Astrocyte (in vitro differentiated cells and primary cell): ENCODE measurements at regions not wholly inside any gene's neighbourhood (a gene's known extent, or its start where the extent isn't known, plus 50 kb on each side); places are given as distances from the start of the nearest gene placed in this dataset.

Experiments
- DNase-seq: peaks from one replicate; pipeline ENCODE4 v3.0.0-alpha.2; 2010; ENCODE audit warnings: low read depth
- FAIRE-seq: peaks from 2 replicates; lab custom pipeline; 2011; peaks lifted over from hg19 to GRCh38; lab: Jason Lieb, UNC
- H2AFZ ChIP-seq: 2 replicates; pipeline ENCODE4 v1.6.0; 2012; ENCODE audit warnings: low read depth, low read length, inconsistent platforms
- H3K27ac ChIP-seq: 2 replicates; pipeline ENCODE4 v1.5.1; 2011; ENCODE audit warnings: low read depth, low read length, inconsistent platforms
- H3K27me3 ChIP-seq: 2 replicates; pipeline ENCODE4 v1.6.0; 2011; ENCODE audit warnings: low read length, inconsistent platforms; ENCODE audit not compliant: insufficient read depth
- H3K36me3 ChIP-seq: 2 replicates; pipeline ENCODE4 v1.5.1; 2011; ENCODE audit warnings: low read length, inconsistent platforms; ENCODE audit not compliant: insufficient read depth
- H3K4me1 ChIP-seq: 2 replicates; pipeline ENCODE4 v1.5.1; 2011; ENCODE audit warnings: low read length, inconsistent platforms; ENCODE audit not compliant: insufficient read depth
- H3K4me2 ChIP-seq: 2 replicates; pipeline ENCODE4 v1.6.0; 2012; ENCODE audit warnings: low read length, inconsistent platforms
- H3K4me3 ChIP-seq: 2 replicates; pipeline ENCODE4 v1.5.1; 2011; ENCODE audit warnings: low read depth, mild to moderate bottlenecking, low read length, inconsistent platforms; ENCODE audit not compliant: insufficient read depth
- H3K79me2 ChIP-seq: 2 replicates; pipeline ENCODE4 v1.6.0; 2012; ENCODE audit warnings: mild to moderate bottlenecking, low read length, inconsistent platforms; ENCODE audit not compliant: insufficient read depth
- H3K9ac ChIP-seq: 2 replicates; pipeline ENCODE4 v1.6.0; 2012; ENCODE audit warnings: mild to moderate bottlenecking, low read length, inconsistent platforms
- H3K9me3 ChIP-seq: 2 replicates; pipeline ENCODE4 v1.5.1; 2012; ENCODE audit warnings: low read depth, mild to moderate bottlenecking, low read length, inconsistent platforms; ENCODE audit not compliant: insufficient read depth
- H4K20me1 ChIP-seq: 2 replicates; pipeline ENCODE4 v1.6.0; 2012; ENCODE audit warnings: low read length, inconsistent platforms; ENCODE audit not compliant: insufficient read depth
- H3K27ac Mint-ChIP-seq: one replicate; pipeline ENCODE4 v1.8.0; 2021; ENCODE audit warnings: mild to moderate bottlenecking, mixed read lengths; ENCODE audit not compliant: unreplicated experiment
- H3K27me3 Mint-ChIP-seq: one replicate; pipeline ENCODE4 v1.8.0; 2021; ENCODE audit warnings: low read depth, mixed read lengths; ENCODE audit not compliant: unreplicated experiment
- H3K36me3 Mint-ChIP-seq: one replicate; pipeline ENCODE4 v1.8.0; 2021; ENCODE audit warnings: low read depth, mixed read lengths; ENCODE audit not compliant: unreplicated experiment
- H3K4me1 Mint-ChIP-seq: one replicate; pipeline ENCODE4 v1.8.0; 2021; ENCODE audit warnings: low read depth, mixed read lengths; ENCODE audit not compliant: unreplicated experiment
- H3K4me3 Mint-ChIP-seq: one replicate; pipeline ENCODE4 v1.8.0; 2021; ENCODE audit warnings: mild to moderate bottlenecking, moderate library complexity, mixed read lengths; ENCODE audit not compliant: unreplicated experiment
- H3K9me3 Mint-ChIP-seq: one replicate; pipeline ENCODE4 v1.8.0; 2021; ENCODE audit warnings: mild to moderate bottlenecking, mixed read lengths; ENCODE audit not compliant: unreplicated experiment
- CTCF ChIP-seq: IDR thresholded peaks from 2 replicates; pipeline ENCODE4 v1.5.1; 2011; ENCODE audit warnings: low read depth, mild to moderate bottlenecking, inconsistent platforms, low read length, moderate library complexity; ENCODE audit not compliant: insufficient read depth
- EZH2 ChIP-seq: IDR thresholded peaks from 2 replicates; pipeline ENCODE4 v1.6.1; 2012; ENCODE audit warnings: mild to moderate bottlenecking, low read length, inconsistent platforms; ENCODE audit not compliant: insufficient read depth

GRCh38 chr4:72959411-72959810 lies 110.1 kb downstream of the COX18 start:
- H3K4me3 ChIP-seq = no peak overlapping the region
- Mint-ChIP-seq H3K4me3 (no peak overlapping the region), H3K4me1 (peaks cover 7% of the 10 kb centered on the region), H3K36me3 (no peaks in the 10 kb centered on the region), H3K9me3 (peaks cover 7% of the 10 kb centered on the region), H3K27me3 (no peaks in the 10 kb centered on the region), H3K27ac (no peak overlapping the region)
- H3K27me3 ChIP-seq = no peaks in the 10 kb centered on the region
- H3K4me1 ChIP-seq = no peaks in the 10 kb centered on the region
- no peak for TF ChIP-seq EZH2
- no peak for TF ChIP-seq CTCF
- no peak for FAIRE-seq
- H3K27ac ChIP-seq = no peak overlapping the region
- no peaks in the 10 kb centered on the region for H3K9me3 ChIP-seq
- no peak overlapping the region for H3K4me2 ChIP-seq
- no peak for DNase-seq
- no peak overlapping the region for H3K9ac ChIP-seq
- no peaks in the 10 kb centered on the region for H3K36me3 ChIP-seq
- no peaks in the 10 kb centered on the region for H4K20me1 ChIP-seq
- H3K79me2 ChIP-seq = no peaks in the 10 kb centered on the region
- H2AFZ ChIP-seq = no peak overlapping the region

GRCh38 chr4:72954811-72955210 lies 114.7 kb downstream of the COX18 start:
- no peak overlapping the region for H3K27ac ChIP-seq
- TF ChIP-seq CTCF = no peak
- no peak for TF ChIP-seq EZH2
- Mint-ChIP-seq H3K4me1 (peaks cover 14% of the 10 kb centered on the region), H3K27me3 (no peaks in the 10 kb centered on the region), H3K4me3 (no peak overlapping the region), H3K27ac (no peak overlapping the region), H3K9me3 (no peaks in the 10 kb centered on the region), H3K36me3 (no peaks in the 10 kb centered on the region)
- H3K9me3 ChIP-seq = no peaks in the 10 kb centered on the region
- H3K36me3 ChIP-seq = no peaks in the 10 kb centered on the region
- peaks cover 4% of the 10 kb centered on the region for H3K4me1 ChIP-seq
- H3K4me3 ChIP-seq = no peak overlapping the region
- FAIRE-seq = no peak
- no peaks in the 10 kb centered on the region for H3K79me2 ChIP-seq
- no peak overlapping the region for H3K4me2 ChIP-seq
- DNase-seq = peak; percentile 65
- no peaks in the 10 kb centered on the region for H4K20me1 ChIP-seq
- H2AFZ ChIP-seq = peak overlapping the region; percentile 8
- no peak overlapping the region for H3K9ac ChIP-seq
- H3K27me3 ChIP-seq = no peaks in the 10 kb centered on the region

DNA sequence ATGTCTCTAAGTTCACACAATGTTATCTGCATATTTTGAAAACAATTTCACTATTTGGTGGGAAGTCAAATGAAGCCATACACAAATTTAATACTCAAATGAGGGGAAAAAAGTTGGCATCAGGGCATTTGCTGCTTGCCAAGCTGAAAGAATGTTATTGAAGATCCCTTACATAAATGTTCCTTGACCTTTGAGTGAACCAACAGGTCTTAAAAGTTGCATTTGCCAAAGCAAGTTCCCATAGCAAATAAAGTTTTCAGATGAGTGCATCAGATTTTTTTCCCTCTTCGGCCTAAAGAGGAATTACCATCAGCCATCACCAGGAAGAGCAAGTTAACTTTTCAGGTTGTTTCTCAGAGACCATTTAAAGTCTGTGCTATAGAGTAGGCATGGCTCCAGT lies 115.9 kb downstream of the COX18 start:
- Mint-ChIP-seq H3K4me3 (no peak overlapping the region), H3K4me1 (peaks cover 14% of the 10 kb centered on the region), H3K36me3 (no peaks in the 10 kb centered on the region), H3K27ac (no peak overlapping the region), H3K9me3 (no peaks in the 10 kb centered on the region), H3K27me3 (no peaks in the 10 kb centered on the region)
- FAIRE-seq (no peak), DNase-seq (no peak)
- Histone ChIP-seq H3K27me3 (no peaks in the 10 kb centered on the region), H3K9ac (no peak overlapping the region), H3K4me2 (no peak overlapping the region), H3K4me1 (peaks cover 4% of the 10 kb centered on the region), H3K79me2 (no peaks in the 10 kb centered on the region), H4K20me1 (no peaks in the 10 kb centered on the region), H3K4me3 (no peak overlapping the region), H3K27ac (no peak overlapping the region), H3K36me3 (no peaks in the 10 kb centered on the region), H2AFZ (no peak overlapping the region), H3K9me3 (no peaks in the 10 kb centered on the region)
- TF ChIP-seq EZH2 (no peak), CTCF (no peak)
